GM13977 (cell line): ENCODE measurements at regions not wholly inside any gene's neighbourhood (a gene's known extent, or its start where the extent isn't known, plus 50 kb on each side); places are given as distances from the start of the nearest gene placed in this dataset.

Source experiments
- DNase-seq: peaks from one replicate; pipeline ENCODE4 v3.0.0; 2012; ENCODE audit warnings: low spot score
- in situ Hi-C: fragments of 300-500 bp; cut with MboI; formaldehyde crosslinking; loops from one replicate; pipeline ENCODE4 v1.12.0; 2022; ENCODE audit warnings: low sequenced_read_pairs, low pct_unique_long_range_greater_than_20kb, mixed read lengths, inconsistent platforms; ENCODE audit not compliant: unreplicated experiment
- TF ChIP-seq, protein P1 (sequence below): IDR thresholded peaks from 2 replicates; pipeline ENCODE4 v1.5.1; 2012; ENCODE audit warnings: mild to moderate bottlenecking, control low read depth; ENCODE audit not compliant: insufficient read depth; ENCODE audit errors: extremely low read depth, missing control alignments

DNA sequence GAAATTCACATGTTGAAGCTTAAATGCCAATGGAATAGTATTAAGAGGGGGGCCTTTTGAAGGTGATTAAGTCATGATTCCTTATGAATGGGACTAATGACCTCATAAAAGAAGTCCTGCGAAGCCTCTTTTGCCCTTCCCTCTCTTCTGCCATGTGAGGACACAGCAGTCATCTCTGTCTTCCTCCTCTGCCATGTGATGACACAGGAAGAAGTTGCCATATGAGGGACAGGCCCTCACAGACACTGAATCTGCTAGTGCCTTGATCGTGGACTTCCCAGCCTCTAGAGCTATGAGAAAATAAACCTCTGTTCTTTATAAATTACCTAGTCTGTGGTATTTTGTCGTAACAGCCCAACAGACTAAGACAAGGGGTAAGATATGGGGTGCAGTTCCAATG is 100.7 kb downstream of the VCPKMT start:
- TF ChIP-seq, protein P1, sequence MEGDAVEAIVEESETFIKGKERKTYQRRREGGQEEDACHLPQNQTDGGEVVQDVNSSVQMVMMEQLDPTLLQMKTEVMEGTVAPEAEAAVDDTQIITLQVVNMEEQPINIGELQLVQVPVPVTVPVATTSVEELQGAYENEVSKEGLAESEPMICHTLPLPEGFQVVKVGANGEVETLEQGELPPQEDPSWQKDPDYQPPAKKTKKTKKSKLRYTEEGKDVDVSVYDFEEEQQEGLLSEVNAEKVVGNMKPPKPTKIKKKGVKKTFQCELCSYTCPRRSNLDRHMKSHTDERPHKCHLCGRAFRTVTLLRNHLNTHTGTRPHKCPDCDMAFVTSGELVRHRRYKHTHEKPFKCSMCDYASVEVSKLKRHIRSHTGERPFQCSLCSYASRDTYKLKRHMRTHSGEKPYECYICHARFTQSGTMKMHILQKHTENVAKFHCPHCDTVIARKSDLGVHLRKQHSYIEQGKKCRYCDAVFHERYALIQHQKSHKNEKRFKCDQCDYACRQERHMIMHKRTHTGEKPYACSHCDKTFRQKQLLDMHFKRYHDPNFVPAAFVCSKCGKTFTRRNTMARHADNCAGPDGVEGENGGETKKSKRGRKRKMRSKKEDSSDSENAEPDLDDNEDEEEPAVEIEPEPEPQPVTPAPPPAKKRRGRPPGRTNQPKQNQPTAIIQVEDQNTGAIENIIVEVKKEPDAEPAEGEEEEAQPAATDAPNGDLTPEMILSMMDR, result no peak
- DNase-seq, result no peak
- in situ Hi-C loops, result no loop called here

- in situ Hi-C loops, result no loop called here
- DNase-seq, result no peak
- TF ChIP-seq, protein P1, result no peak
Observed at GRCh38 chr14:50018201-50018932, 98.0 kb downstream of the VCPKMT start.

- in situ Hi-C loops, result no loop called here
- no peak for DNase-seq
- TF ChIP-seq, protein P1, result no peak
Observed at GRCh38 chr14:50018933-50019210, 97.5 kb downstream of the VCPKMT start.

DNA sequence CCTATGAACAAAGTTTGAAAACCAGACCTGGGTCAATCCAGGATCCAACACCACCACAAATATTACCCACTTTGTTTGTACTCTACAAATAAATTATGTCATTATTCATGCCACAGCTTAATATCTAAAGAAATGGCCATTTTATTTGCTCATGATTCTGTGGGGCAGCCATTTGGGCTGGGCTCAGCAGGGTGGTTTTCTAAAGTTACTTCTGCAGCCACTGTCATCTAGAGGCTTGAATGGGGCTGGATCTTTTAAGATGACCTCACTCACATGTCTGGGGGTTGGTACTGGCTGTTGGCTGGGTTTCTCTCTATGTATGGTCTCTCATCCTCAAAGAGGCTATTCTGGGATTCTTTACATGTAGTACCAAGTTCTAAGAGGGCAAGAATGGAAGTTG is 96.2 kb downstream of the VCPKMT start:
- no peak for DNase-seq
- in situ Hi-C loops, result no loop called here
- TF ChIP-seq, protein P1, result no peak

DNA sequence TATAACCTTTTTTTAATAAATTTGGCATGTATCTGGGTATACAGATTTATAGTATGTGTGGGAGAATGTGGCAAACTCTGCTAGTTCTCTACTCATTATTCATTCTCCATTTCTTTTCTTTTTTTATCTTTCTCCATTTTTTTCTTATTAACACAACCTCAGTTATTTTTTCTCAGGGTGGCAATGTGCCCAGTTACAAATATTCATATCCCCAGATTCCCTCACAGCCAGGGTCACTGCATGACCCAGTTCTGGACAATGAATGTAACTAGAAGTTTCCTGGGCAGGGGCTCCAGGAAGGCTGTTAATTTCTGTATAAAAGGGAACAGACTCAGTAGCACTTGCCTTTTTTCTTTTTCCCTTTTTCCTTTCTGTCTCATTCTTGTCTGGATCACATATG is 95.6 kb downstream of the VCPKMT start:
- TF ChIP-seq, protein P1, result no peak
- in situ Hi-C loops, result no loop called here
- DNase-seq, result no peak

- in situ Hi-C loops, result no loop called here
- TF ChIP-seq, protein P1, result no peak
- DNase-seq, result peak; percentile 39
Observed at GRCh38 chr14:50021261-50022031, 94.9 kb downstream of the VCPKMT start.
